ENCODE measurements at regions not wholly inside any gene's neighbourhood (a gene's known extent, or its start where the extent isn't known, plus 50 kb on each side); places are given as distances from the start of the nearest gene placed in this dataset.

DNA sequence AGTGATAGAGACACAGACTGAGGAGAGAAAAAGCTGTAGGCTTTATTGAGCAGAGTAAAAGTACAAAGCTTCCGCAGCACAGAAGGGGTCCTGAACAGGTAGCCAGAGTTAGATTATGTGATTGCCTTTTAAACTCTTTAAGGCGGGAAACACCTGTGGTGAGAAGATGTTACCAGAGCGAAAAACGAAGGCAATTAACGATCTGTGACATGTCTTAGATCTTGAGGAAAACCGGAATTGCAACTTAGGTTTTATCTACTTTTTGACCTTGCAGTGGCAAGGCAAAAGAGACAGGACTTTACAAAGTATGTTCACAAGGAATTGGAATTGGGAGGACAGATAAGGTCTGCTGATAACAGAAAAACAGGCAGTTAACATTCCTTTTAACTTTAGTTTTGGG lies 493.6 kb upstream of the FAT3 start:
- Histone ChIP-seq H2BK15ac (ENCODE audit: low read depth, low read length) (no peak overlapping the region), H2AFZ (replicated peaks; ENCODE audit: low read length, poor library complexity) (no peak overlapping the region), H3K56ac (ENCODE audit: extremely low read depth, insufficient read depth, low read length) (no peak overlapping the region), H4K20me1 (ENCODE audit: insufficient read depth, low read length) (no peaks in the 10 kb centered on the region), H3K27ac (ENCODE audit: insufficient read depth, low read length) (no peak overlapping the region), H4K91ac (ENCODE audit: insufficient read depth, low read depth, low read length) (no peak overlapping the region), H3K36me3 (ENCODE audit: control insufficient read depth, insufficient read depth, low read length) (no peaks in the 10 kb centered on the region), H3K27me3 (ENCODE audit: control insufficient read depth, insufficient read depth, low read length) (no peaks in the 10 kb centered on the region), H3K79me1 (ENCODE audit: low read depth in 1 of 2, low read length in 2 of 2) (no peaks in the 10 kb centered on the region), H3K4me2 (ENCODE audit: low read depth, low read length) (no peak overlapping the region), H3K9me3 (ENCODE audit: control insufficient read depth, insufficient read depth, low read length) (peaks cover 3% of the 10 kb centered on the region), H2BK120ac (ENCODE audit: low read depth, low read length) (no peak overlapping the region), H2AK9ac (replicated peaks; ENCODE audit: low read depth, low read length, poor library complexity) (no peak overlapping the region), H3K4me1 (ENCODE audit: control insufficient read depth, insufficient read depth, low read length) (no peaks in the 10 kb centered on the region), H3K4ac (ENCODE audit: low read depth, low read length) (no peak overlapping the region), H2BK5ac (ENCODE audit: low read depth, low read length, poor library complexity, severe bottlenecking) (no peak overlapping the region), H3K4me3 (ENCODE audit: insufficient read depth, low read depth, low read length) (no peak overlapping the region), H4K8ac (ENCODE audit: low read depth in 2 of 2, low read length in 2 of 2) (no peak overlapping the region), H2BK20ac (ENCODE audit: low read depth, low read length) (no peak overlapping the region), H3K14ac (replicated peaks; ENCODE audit: low read depth, low read length) (no peak overlapping the region), H3K9ac (ENCODE audit: low read depth, low read length) (no peak overlapping the region), H3K18ac (ENCODE audit: low read depth, low read length) (no peak overlapping the region), H3K9me1 (ENCODE audit: insufficient read depth, low read length) (no peaks in the 10 kb centered on the region), H2AK5ac (ENCODE audit: low read depth, low read length) (no peak overlapping the region), H4K5ac (ENCODE audit: low read depth, low read length) (no peak overlapping the region), H3K23ac (ENCODE audit: low read depth, low read length) (no peak overlapping the region)
- CTCF ChIA-PET, result no interaction called here
- in situ Hi-C loops (cut with MboI; ENCODE audit: low sequenced_read_pairs), result no loop called here
- WGBS, 2 experiments (ENCODE audit: extremely low coverage in 2 of 2, insufficient read length in 1 of 2), result 67% methylated on average over 3 of the region's 6 CpGs; no CpG with 5 or more reads in 1 of the 2 experiments
- dilution Hi-C loops (cut with HindIII; ENCODE audit: low sequenced_read_pairs, unreplicated experiment), result no loop called here
- no peak for TF ChIP-seq FOS (IDR thresholded peaks at IDR 0.05; ENCODE audit: low read depth, low read length)
- no peak for TF ChIP-seq NFE2L2 (IDR thresholded peaks at IDR 0.05; ENCODE audit: low read depth, low read length)
- no peak for TF ChIP-seq CHD1 (IDR thresholded peaks at IDR 0.05; ENCODE audit: low read depth, low read length)
- no peak for TF ChIP-seq RFX5 (IDR thresholded peaks at IDR 0.05; ENCODE audit: low read depth, low read length)
- TF ChIP-seq POLR2A (IDR thresholded peaks at IDR 0.05; ENCODE audit: low read depth, low read length), result no peak
- TF ChIP-seq, protein P1, sequence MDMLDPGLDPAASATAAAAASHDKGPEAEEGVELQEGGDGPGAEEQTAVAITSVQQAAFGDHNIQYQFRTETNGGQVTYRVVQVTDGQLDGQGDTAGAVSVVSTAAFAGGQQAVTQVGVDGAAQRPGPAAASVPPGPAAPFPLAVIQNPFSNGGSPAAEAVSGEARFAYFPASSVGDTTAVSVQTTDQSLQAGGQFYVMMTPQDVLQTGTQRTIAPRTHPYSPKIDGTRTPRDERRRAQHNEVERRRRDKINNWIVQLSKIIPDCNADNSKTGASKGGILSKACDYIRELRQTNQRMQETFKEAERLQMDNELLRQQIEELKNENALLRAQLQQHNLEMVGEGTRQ (IDR thresholded peaks at IDR 0.05; ENCODE audit: low read depth, low read length), result no peak
- no peak for TF ChIP-seq RCOR1 (IDR thresholded peaks at IDR 0.05; ENCODE audit: insufficient replicate concordance, low read length)
- TF ChIP-seq BHLHE40 (IDR thresholded peaks at IDR 0.05; ENCODE audit: low read depth, low read length), result no peak
- TF ChIP-seq MXI1 (IDR thresholded peaks at IDR 0.05; ENCODE audit: borderline replicate concordance, low read depth, low read length), result no peak
- TF ChIP-seq, protein P2, sequence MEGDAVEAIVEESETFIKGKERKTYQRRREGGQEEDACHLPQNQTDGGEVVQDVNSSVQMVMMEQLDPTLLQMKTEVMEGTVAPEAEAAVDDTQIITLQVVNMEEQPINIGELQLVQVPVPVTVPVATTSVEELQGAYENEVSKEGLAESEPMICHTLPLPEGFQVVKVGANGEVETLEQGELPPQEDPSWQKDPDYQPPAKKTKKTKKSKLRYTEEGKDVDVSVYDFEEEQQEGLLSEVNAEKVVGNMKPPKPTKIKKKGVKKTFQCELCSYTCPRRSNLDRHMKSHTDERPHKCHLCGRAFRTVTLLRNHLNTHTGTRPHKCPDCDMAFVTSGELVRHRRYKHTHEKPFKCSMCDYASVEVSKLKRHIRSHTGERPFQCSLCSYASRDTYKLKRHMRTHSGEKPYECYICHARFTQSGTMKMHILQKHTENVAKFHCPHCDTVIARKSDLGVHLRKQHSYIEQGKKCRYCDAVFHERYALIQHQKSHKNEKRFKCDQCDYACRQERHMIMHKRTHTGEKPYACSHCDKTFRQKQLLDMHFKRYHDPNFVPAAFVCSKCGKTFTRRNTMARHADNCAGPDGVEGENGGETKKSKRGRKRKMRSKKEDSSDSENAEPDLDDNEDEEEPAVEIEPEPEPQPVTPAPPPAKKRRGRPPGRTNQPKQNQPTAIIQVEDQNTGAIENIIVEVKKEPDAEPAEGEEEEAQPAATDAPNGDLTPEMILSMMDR (conservative IDR thresholded peaks at IDR 0.05; ENCODE audit: low read depth, low read length), result no peak
- TF ChIP-seq RAD21 (IDR thresholded peaks at IDR 0.05; ENCODE audit: low read length), result no peak
- TF ChIP-seq SMC3 (IDR thresholded peaks at IDR 0.05; ENCODE audit: low read depth, low read length), result no peak
- ATAC-seq (ENCODE audit: low read depth), result no peak
- no TSS peak for BruUV-seq (replicated peaks)
- intact Hi-C loops (cut with micrococcal nuclease), result no loop called here
- POLR2A ChIA-PET (ENCODE audit: unreplicated experiment), result no interaction called here
- no peak for DNase-seq

Data from IMR-90 (cell line).